Duodenal mucosa (tissue), 2 donors: ENCODE measurements at regions not wholly inside any gene's neighbourhood (a gene's known extent, or its start where the extent isn't known, plus 50 kb on each side); places are given as distances from the start of the nearest gene placed in this dataset.
"Not testable (repeated sequence)": the region's sequence is repeated elsewhere in the genome, so short reads cannot be mapped to it uniquely, and the experiment has no call there.

Source experiments
- H3K27ac ChIP-seq: one replicate; pipeline ENCODE4 v1.7.0; 2013; ENCODE audit warnings: low read depth, low read length
- H3K27me3 ChIP-seq, 2 donors: one replicate each; pipeline ENCODE4 v1.7.0; 2013; ENCODE audit warnings: low read length in 2 of 2, control low read depth in 1 of 2; ENCODE audit not compliant: insufficient read depth in 2 of 2, control insufficient read depth in 1 of 2
- H3K36me3 ChIP-seq, 2 donors: one replicate each; pipeline ENCODE4 v1.7.0; 2013; ENCODE audit warnings: low read length in 2 of 2, control low read depth in 1 of 2; ENCODE audit not compliant: insufficient read depth in 2 of 2, control insufficient read depth in 1 of 2
- H3K4me1 ChIP-seq, 2 donors: one replicate each; pipeline ENCODE4 v1.7.0; 2013; ENCODE audit warnings: low read length in 2 of 2, control low read depth in 1 of 2; ENCODE audit not compliant: insufficient read depth in 2 of 2, control insufficient read depth in 1 of 2
- H3K4me3 ChIP-seq, 2 donors: one replicate each; pipeline ENCODE4 v1.7.0; 2013; ENCODE audit warnings: low read length in 2 of 2, low read depth in 1 of 2
- H3K9ac ChIP-seq, 2 donors: one replicate each; pipeline ENCODE4 v1.7.0; 2013; ENCODE audit warnings: low read length in 2 of 2, low read depth in 1 of 2
- H3K9me3 ChIP-seq, 2 donors: one replicate each; pipeline ENCODE4 v1.7.0; 2013; ENCODE audit warnings: low read length in 2 of 2, control low read depth in 1 of 2; ENCODE audit not compliant: control insufficient read depth in 1 of 2

DNA sequence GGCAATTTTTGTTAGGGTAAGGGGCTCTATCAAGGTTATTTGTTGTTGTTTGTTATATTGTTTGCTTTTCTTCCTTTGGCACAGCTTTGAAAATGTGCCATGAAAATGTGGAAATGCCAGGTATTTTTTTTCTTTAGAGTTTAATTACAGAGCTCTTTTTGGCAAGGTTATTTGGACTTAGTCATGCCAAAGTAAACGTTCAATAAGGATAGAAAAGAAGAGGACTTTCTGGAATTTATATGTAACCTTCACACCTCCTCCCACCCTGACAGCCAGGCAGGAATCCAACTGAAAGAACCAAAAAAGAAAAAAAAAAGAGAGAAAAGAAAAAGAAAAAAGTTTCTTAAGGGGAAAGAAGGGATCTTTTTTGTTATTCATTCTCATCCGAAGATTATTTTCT is 217.8 kb downstream of the KITLG start:
- H3K4me1 ChIP-seq = no peaks in the 10 kb centered on the region
- no peak overlapping the region for H3K9ac ChIP-seq
- H3K36me3 ChIP-seq = no peaks in the 10 kb centered on the region
- H3K9me3 ChIP-seq = no peaks in the 10 kb centered on the region
- H3K27ac ChIP-seq = no peak overlapping the region
- no peak overlapping the region for H3K4me3 ChIP-seq
- no peaks in the 10 kb centered on the region for H3K27me3 ChIP-seq

DNA sequence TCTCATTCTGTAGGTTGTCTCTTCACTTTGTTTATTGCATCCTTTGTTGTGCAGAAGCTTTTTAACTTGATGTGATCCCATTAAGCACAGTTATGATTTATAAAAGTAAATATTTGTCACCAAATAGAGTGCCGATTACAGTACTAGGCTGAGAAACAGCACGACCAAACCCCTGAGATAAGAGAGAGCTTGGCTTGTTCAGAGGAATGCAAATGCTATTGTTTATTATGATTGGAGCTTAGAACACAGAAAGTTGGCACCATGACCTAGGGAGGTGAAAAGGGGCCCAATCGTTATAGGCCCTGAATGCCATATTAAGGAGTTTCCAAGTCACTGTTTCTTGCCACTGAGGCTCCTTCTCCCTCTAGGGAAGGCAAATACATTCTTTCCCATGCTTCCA is 214.9 kb downstream of the KITLG start:
- H3K27ac ChIP-seq = no peak overlapping the region
- no peak overlapping the region for H3K4me3 ChIP-seq
- H3K9ac ChIP-seq = no peak overlapping the region
- H3K4me1 ChIP-seq = no peaks in the 10 kb centered on the region
- no peaks in the 10 kb centered on the region for H3K36me3 ChIP-seq
- H3K9me3 ChIP-seq = no peaks in the 10 kb centered on the region
- H3K27me3 ChIP-seq = no peaks in the 10 kb centered on the region

DNA sequence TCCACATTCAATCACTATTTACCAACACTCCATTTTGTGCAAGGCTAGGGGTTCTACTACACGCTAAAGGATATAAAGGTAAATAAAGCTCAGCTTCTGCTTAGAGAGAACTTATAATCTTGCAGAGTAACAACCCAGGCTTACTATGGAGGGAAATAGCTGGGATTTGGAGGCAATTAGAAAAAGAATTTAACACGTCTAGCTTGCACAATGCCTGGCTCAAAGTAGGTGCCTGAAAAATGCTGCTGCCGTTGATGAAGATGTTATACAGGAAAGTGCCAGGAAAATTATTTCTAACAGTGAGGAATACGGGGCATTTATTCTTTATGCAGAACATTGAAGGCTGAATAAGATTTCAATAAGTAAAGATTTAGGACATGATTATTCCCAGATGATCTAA is 214.2 kb downstream of the KITLG start:
- Histone ChIP-seq H3K27me3 (no peaks in the 10 kb centered on the region), H3K4me3 (no peak overlapping the region), H3K4me1 (no peaks in the 10 kb centered on the region), H3K9ac (no peak overlapping the region), H3K36me3 (no peaks in the 10 kb centered on the region), H3K9me3 (no peaks in the 10 kb centered on the region), H3K27ac (no peak overlapping the region)

DNA sequence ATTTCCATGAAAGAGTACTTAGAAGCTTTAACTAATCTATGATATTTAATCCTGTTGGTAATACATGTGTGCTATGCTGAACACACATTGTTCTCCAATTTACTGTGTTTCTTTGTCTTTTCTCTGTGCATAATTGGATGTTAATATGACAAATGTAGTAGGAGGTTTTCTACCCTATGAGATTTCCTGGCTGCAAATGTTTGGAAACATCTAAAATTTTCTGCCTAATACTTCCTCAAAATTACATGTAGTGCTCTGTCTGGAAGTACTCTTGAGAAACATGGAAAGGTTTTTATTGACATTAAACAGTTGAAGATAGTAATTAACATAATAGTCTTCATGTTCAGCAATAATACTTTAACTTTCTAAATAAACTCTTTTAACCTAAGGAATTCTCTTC is 213.0 kb downstream of the KITLG start:
- Histone ChIP-seq H3K4me3 (no peak overlapping the region), H3K27ac (no peak overlapping the region), H3K9me3 (no peaks in the 10 kb centered on the region), H3K27me3 (no peaks in the 10 kb centered on the region), H3K9ac (no peak overlapping the region), H3K4me1 (no peaks in the 10 kb centered on the region), H3K36me3 (no peaks in the 10 kb centered on the region)

DNA sequence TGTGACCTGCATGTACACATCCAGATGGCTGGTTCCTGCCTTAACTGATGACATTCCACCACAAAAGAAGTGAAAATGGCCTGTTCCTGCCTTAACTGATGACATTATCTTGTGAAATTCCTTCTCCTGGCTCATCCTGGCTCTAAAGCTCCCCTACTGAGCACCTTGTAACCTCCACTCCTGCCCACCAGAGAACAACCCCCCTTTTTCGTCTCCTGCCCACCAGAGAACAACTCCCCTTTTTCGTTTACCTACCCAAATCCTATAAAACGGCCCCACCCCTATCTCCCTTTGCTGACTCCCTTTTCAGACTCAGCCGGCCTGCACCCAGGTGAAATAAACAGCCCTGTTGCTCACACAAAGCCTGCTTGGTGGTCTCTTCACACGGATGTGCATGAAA is 212.2 kb downstream of the KITLG start:
- not testable (repeated sequence) for H3K36me3 ChIP-seq, H3K4me1 ChIP-seq, H3K9ac ChIP-seq, H3K27ac ChIP-seq, H3K4me3 ChIP-seq, H3K9me3 ChIP-seq, H3K27me3 ChIP-seq

DNA sequence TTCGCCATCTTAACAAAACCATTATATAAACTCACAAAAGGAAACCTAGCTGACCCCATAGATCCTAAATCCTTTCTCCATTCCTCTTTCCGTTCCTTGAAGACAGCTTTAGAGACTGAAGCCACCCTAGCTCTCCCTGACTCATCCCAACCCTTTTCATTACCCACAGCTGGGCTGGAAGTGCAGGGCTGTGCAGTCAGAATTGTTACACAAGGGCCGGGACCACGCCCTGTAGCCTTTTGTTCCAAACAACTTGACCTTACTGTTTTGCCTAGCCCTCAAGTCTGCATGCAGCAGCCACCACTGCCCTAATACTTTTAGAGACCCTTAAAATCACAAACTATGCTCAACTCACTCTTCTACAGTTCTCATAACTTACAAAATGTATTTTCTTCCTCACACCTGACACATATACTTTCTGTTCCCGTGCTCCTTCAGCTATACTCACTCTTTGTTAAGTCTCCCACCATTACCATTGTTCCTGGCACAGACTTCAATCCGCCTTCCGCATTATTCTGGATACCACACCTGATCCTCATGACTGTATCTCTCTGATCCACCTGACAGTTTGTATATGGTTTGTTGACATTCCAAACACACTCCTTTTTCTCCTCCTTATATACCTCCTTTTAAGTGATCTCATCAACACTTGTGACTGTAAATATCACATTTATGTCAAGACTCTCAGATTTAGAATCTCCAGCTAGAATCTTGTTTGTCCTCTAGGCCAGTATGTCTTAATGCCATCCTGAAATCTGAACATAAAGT is 208.7 kb downstream of the KITLG start:
- Histone ChIP-seq H3K9ac (no peak overlapping the region), H3K4me1 (no peaks in the 10 kb centered on the region), H3K27me3 (no peaks in the 10 kb centered on the region), H3K27ac (no peak overlapping the region), H3K36me3 (no peaks in the 10 kb centered on the region), H3K9me3 (no peaks in the 10 kb centered on the region), H3K4me3 (no peak overlapping the region)

DNA sequence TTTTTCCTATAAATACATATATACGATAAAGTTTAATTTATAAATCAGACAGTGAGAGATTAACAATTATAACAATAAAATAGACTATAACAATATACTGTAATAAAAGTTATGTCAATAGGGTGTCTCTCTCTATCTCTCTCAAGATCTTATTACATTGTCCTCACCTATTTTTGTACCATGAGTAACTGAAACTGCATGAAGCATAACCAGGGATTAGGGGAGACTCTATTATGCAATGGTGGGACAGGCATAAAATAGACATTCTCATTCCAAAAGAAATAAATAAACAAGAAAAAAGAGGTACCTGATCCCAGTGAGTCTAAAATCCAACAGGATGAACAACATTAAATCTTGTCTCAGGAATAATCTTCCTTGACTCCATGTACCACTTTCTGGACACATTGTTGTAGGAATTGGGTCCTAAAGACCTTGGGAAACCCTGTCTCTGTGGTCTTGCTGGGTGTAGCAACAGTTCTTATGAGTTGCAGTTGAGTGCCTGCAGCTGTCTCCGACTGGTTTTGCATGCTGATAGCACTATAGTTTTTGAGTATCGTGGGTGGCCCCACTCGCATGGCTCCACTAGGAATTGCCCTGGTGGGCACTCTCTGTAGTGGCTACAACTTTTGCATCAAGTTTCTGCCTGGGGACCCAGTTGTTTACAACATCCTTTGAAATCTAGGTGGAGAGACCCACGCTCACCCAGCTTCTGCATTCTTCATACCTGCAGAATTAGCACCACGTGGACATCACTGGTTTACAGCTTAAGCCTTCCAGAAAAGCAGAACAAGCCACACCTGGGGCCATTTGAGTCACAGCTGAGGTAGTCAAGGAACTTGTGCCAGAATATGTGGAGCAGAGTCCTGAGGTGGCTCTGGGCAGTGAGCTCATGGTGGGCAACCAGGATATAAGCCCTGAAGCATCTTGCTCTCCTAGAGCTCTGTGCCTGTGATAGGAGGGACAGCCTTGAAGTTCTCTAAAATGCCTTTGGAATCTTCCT is 204.7 kb downstream of the KITLG start:
- no peak overlapping the region for H3K27ac ChIP-seq
- no peaks in the 10 kb centered on the region for H3K36me3 ChIP-seq
- H3K4me1 ChIP-seq = no peaks in the 10 kb centered on the region
- H3K4me3 ChIP-seq = no peak overlapping the region
- no peaks in the 10 kb centered on the region for H3K27me3 ChIP-seq
- no peaks in the 10 kb centered on the region for H3K9me3 ChIP-seq
- no peak overlapping the region for H3K9ac ChIP-seq

DNA sequence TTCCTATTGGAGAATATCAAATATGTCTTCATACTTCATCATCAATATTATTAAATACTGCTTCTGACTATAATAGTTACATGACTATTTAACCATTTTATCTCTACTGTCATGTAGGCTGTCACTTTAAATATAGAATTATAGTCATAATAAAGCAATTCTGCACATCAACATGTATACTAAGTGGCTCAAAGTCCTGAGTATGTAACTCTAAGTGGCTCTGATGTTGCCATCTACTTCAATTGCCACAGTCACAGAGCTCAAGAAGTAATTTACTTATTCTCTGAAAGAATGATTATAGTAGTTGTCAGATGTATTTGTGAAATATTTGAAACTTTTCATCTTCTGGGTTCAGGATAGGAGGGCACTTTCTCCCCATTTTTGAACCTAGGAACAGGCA is 202.3 kb downstream of the KITLG start:
- no peak overlapping the region for H3K9ac ChIP-seq
- H3K27me3 ChIP-seq = no peaks in the 10 kb centered on the region
- H3K4me3 ChIP-seq = no peak overlapping the region
- no peaks in the 10 kb centered on the region for H3K36me3 ChIP-seq
- H3K4me1 ChIP-seq = no peaks in the 10 kb centered on the region
- no peak overlapping the region for H3K27ac ChIP-seq
- no peaks in the 10 kb centered on the region for H3K9me3 ChIP-seq

DNA sequence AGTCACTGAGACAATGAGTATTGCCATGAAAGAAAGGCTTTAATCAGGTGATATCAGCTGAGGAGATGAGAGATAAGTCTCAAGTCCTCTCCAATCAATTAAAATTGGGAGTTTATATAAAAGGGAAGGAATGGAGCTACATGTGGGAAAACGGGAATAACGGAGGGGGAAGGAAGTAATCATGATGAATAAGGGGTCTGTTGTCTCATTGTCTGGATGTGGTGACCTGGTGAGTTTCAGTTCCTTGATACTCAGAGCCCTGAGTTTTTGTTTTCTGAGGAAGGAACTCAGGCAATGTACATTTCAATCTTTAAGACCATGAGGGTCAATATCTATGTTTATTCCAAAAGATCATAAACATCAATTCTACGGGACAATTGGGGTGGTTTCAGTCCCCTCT is 198.8 kb downstream of the KITLG start:
- no peak overlapping the region for H3K9ac ChIP-seq
- no peaks in the 10 kb centered on the region for H3K36me3 ChIP-seq
- no peaks in the 10 kb centered on the region for H3K9me3 ChIP-seq
- H3K4me1 ChIP-seq = no peaks in the 10 kb centered on the region
- H3K4me3 ChIP-seq = no peak overlapping the region
- no peaks in the 10 kb centered on the region for H3K27me3 ChIP-seq
- no peak overlapping the region for H3K27ac ChIP-seq

DNA sequence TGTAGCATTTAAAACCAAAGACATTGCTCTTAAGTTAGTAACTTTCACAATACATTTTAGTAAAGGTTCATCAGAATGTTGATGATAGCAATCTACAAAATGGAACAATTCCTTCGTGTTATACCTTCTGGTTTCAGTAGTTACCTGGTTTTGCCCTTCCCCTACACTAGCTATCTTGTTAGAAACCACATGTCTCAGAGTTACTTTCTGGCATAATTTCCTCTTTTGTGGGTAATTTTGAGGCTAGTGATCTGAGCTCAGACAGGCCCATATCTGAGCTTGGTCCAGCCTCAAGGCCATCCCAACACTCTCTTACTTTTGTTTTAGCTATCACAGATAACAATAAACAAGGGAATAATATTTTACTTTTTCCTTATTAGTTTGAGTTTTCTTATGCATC is 196.9 kb downstream of the KITLG start:
- H3K4me1 ChIP-seq = no peaks in the 10 kb centered on the region

More for the DNA sequence above, 196.9 kb downstream of the KITLG start:
- H3K36me3 ChIP-seq = no peaks in the 10 kb centered on the region
- no peak overlapping the region for H3K4me3 ChIP-seq
- H3K9ac ChIP-seq = no peak overlapping the region
- H3K9me3 ChIP-seq = no peaks in the 10 kb centered on the region
- no peaks in the 10 kb centered on the region for H3K27me3 ChIP-seq
- no peak overlapping the region for H3K27ac ChIP-seq
